ENCODE measurements at regions not wholly inside any gene's neighbourhood (a gene's known extent, or its start where the extent isn't known, plus 50 kb on each side); places are given as distances from the start of the nearest gene placed in this dataset.
"Not testable (repeated sequence)": the region's sequence is repeated elsewhere in the genome, so short reads cannot be mapped to it uniquely, and the experiment has no call there.

GRCh38 chr11:34793666-34794065 is 122.5 kb downstream of the APIP start:
- no peak for DNase-seq

DNA sequence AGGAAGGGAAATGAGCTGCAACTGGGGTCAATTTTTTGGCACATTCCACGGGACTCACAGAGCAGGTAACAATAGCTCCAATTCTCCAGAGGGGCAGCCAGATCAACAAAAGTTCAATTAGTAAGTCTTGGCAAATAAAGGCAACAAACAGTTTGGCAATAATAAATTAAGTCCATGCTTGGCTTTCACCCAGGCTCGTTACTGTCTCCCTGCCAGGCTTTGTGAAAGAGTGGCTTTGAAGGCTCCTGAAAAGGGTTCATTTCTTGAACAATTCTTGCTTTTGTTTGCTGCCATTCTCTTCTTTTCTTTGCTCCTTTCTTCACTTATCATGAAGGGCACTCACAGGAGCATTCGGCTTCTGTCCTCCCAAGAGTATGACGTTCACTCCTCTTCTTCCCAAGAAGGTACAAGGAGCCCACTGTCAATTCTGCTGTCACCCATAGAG is 123.3 kb downstream of the APIP start:
- peak; percentile 5 to 73 for DNase-seq

DNA sequence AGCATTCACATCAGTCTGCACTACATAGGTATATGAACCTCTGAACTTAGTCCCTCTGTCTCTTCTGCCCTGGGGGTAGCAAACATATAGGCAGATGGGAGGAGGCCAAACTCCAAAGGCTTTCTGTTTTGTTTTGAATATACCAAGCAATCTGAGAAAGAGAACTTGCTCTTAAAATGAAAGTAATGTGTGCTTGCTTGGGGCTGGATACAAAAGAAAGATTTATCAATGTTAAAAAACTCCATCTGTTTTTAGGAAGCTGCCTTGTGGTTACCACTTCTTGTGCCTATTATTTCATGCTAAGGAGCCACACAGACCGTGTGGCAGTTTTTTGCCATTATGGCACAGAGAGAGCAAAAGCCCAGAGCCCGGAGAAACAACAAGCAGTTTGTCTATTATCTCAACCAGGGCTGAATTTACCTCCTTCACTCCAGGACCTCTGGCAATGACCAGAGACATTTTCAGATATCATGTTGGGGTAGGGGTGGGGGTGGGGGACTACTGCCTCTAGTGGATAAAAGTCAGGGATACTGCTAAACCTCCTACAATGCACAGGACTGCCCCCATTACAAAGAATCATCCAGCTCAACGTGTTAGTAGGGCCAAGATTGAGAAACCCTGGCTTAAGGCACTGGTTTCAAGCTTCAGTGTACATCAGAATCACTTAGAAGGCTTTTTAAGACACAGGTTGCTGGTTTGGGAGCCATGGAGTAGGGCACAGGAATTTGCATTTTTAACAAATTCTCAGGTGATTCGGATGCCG is 124.2 kb downstream of the APIP start:
- DNase-seq, result no peak

GRCh38 chr11:34790620-34791019 is 125.6 kb downstream of the APIP start:
- no peak for DNase-seq

DNA sequence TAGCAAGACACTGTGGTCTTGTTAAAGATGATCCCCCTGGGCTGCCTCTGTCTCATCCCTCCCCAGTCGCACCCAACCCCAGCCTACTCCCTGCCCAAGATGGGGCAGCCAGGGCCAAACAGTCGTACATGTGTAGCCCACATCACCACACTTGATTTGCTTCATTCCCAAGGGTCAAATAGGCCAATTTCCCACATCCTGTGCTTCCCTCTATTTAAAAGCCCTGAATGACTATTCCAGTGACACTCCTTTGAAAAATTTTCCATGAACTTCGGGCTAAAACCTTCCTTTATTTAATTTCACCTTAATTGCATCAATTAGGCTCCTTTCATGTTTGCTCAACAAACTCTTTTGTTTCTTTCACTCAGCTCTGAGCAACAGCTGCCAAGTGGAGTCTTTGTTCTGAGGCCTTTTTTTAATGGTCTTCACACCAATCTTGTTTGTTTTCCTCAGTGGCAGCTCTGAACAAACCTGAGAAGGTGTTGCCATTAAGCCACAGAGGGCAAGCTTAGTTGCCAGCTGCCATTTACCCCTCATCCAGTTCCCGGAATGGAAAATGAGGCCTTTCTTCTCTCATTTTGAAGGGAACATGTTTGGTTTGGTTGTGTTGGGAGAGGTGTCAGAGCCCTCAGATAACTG is 126.9 kb downstream of the APIP start:
- peak; percentile 82 to 98 for DNase-seq

DNA sequence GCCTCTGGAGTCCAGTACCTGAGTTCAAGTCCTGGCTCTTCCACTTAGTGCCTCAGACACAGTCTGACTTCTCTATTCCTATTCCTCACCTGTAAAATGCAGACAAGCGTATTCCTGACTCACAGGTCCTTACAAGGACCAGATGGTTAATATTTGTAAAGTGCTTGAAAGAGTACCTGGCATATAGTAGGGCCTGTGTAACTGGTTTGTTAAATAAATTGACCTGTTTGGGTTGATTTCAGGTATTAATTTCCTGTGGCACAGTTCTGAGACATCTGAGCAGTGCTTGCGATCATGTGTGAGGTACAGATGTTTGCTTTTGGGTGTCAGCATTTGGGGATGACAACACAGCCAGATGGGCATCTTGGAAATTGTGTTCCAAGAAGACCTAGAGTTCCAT is 127.5 kb downstream of the APIP start:
- peak; percentile 13 to 61 for DNase-seq

DNA sequence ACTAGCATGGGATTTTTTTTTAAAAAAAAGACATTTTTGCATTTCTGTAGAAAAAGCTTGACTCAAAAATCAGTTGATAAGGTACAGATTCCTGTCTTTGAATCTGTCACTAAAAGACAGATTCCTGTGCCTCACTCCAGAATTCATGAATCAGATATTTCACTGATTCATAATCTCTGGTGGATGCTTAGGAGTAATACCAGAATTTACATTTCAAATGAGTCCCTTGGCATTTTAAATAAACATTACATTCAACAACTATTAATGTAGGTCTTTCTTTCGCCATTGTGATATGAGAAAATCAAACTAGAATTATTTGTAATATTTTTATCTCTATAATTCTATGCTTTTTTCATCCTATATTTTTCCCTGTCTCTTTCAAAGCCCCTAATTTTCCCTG is 128.3 kb downstream of the APIP start:
- DNase-seq, result no peak

- DNase-seq, result no peak
Measured at GRCh38 chr11:34787348-34787747, 128.8 kb downstream of the APIP start.

DNA sequence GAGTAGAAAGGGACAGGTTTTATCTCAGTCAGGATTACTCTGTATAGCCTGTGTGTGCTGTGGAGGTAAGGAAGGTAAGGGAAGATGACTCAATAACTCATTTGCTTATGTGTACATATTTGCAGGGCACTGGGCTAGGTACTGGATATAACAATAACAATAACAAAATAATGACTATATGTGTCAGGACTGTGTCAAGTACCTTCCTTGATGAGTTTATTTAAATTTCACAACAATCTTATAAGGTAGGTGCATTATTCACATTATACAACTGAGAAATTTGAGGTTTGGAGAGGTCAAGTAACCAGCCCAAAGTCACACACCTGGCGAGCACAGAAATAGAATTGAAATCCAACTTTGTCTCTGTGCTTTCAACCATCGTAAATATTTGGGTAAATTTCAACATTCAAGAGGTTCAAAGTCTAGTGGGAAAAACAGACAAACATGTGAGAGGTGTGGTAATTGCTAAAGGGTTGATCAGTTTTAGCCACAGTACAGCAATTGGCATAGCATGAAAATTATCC is 131.8 kb downstream of the APIP start:
- DNase-seq, result no peak

DNA sequence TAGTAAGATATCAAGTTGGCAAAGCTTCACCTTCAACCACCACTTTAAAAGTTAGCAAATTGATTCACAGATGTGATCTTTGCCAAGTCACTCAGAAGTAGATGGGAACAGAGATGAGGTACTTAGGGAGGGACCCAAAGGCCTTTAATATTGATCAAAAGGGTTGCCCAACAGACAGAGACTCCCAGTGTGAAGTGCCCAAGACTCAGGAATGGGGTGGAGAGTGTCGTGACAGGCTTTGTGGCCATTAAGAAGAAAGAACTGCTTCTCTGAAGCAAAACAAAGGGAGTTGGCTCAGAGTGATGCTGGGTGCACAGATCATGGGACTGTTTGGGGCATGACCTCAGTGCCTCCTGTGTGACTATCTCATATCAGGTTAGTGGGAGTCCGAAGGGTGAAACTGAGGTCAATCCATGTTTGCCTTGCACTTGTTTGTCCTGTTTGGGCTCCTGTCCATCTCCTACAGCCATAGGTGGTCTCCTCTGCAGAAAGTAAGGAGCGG is 132.3 kb downstream of the APIP start:
- no peak for DNase-seq

GRCh38 chr11:34781826-34782225 is 134.4 kb downstream of the APIP start:
- DNase-seq, result not testable (repeated sequence)

DNA sequence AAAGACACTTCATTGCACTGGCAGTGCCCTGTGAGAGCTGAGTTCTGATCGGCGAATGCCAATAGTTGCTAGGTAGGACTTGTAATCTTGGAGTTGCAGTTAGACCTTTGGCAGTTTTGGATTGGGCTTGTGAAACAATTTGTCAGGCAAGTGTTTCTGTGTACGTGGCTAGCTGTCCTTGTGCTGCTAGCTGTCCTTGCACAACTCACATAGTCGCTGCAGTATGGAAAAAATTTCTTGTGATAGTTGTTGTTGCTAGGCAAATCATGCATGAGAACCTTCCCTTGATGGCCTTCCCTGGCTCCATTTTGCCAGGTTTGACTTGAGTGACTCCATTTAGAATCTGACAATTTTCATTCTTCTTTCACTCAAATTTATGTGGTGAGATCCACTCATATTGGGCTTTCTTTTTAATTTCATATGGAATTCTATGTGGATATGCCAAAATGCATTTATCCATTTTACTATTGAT is 140.7 kb downstream of the APIP start:
- DNase-seq, result no peak

- no peak for DNase-seq
Measured at GRCh38 chr11:34774604-34775003, 141.6 kb downstream of the APIP start.

- DNase-seq, result peak in 1 of 2 experiments; percentile 19
Measured at GRCh38 chr11:34773826-34774225, 142.4 kb downstream of the APIP start.

DNA sequence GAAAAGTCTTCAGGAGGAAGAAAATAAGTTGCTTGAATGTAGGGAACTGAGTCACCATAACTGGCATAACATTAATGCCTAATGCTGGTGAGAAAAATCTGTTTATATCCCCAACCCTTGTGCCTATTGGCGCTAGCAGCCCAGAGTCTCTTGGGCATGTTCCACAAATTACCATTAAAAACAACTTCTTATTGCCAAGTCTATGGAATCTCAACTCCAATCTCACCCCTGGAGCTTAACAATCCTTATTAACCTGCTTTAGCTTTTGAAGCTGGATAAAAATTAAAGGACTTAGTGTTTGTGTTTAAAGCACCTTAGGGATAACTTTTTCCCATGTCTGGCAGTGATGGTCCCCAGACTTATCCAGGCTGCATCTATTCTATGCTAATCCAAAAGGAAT is 143.0 kb downstream of the APIP start:
- no peak for DNase-seq

DNA sequence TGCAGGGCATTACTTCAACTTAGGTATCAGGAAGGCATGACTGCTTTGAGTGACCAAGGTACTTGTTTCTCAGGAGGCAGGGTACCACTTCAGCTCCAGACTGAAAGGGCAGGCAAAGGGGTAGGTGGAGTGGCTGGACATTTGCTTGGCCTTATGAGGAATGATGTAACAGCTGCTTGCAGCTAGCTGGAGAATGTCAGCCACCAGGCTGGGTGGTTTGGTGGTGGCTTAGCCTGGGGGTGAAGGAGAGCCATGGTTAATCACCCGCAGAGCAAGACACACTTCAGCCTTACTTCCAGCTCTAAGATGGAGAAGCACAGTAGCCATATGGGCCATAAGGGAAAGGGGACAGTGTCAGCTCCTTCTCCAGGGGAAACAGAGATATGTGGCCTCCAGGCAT is 146.1 kb downstream of the APIP start:
- no peak for DNase-seq

DNA sequence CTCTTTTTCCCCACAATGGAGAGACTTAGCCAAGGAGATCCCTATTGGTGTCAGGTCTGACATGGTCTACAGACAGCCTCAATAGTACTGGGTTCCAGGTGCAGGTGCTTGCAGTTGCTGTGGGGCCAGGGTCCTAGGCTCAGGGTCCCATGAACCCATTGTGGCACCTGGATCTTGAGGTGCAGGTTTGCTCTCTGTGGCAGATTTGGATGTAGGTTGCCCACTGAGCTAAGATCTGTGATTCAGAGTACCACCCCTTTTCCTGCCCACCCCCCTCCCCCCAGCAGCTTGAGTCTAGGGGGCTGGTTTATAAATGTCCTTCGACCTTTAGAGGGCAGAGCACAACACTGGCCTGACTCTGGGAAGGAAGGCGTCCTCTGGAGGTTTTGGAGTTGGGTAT is 147.0 kb downstream of the APIP start:
- DNase-seq, result no peak

DNA sequence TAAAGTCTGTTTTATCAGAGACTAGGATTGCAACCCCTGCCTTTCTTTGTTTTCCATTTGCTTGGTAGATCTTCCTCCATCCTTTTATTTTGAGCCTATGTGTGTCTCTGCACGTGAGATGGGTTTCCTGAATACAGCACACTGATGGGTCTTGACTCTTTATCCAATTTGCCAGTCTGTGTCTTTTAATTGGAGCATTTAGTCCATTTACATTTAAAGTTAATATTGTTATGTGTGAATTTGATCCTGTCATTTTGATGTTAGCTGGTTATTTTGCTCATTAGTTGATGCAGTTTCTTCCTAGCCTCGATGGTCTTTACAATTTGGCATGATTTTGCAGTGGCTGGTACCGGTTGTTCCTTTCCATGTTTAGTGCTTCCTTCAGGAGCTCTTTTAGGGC is 141.7 kb downstream of the EHF start:
- DNase-seq, result not testable (repeated sequence)

GRCh38 chr11:34758262-34758661 is 137.4 kb downstream of the EHF start:
- no peak for DNase-seq

- no peak for DNase-seq
Measured at GRCh38 chr11:34757026-34757451, 136.1 kb downstream of the EHF start.

DNA sequence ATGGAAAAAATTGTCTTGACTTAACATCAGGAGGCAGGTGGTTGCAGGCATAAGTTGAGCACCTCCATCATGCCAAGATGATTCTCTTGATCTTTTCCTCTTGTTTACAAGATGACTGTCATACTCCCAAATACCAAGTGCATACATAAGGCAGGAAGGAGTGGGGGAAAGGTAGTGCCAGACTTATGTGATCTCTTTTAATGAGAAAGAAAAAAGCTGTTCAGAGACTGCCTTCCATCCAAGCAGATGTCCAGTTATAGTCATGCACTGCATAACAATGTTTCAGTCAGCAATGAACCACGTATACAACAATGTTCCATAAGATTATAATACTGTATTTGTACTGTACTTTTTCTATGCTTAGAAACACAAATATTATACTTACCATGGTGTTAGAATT is 135.7 kb downstream of the EHF start:
- DNase-seq, result no peak

GRCh38 chr11:34755671-34756070 is 134.8 kb downstream of the EHF start:
- no peak for DNase-seq

DNA sequence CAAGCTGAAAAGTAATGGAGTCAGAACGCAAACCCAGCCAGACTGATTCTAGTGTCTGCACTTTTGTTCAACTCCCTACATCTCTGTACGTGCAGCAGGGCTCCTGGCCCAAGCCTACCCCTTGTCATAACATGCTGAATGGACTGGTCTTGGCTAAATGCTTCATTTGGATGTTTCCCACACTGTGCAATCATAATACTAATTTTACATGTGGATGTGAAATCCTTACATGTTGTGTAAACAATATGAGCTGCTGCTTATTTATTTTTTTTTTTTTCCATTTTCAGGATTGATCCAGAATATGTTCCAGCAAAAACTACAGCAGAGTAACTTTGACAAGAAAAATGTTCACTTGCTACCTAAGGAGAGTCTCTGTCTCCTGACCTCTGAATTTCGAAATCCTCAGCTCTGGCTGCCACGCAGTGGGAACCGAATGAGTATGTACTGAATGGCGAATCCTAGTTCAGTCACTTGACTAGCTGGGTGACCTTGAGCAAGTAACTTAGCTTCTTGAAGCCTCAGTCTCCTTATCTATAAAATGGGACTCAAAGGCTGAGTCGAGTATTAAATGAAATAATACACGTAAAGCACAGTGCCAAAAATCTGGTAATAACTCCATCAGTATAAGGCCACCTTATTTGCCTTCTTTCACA is 133.4 kb downstream of the EHF start:
- no peak for DNase-seq

Measured in NCI-H2081 (cell line).